ENCODE measurements at regions not wholly inside any gene's neighbourhood (a gene's known extent, or its start where the extent isn't known, plus 50 kb on each side); places are given as distances from the start of the nearest gene placed in this dataset.

- TF ChIP-seq CTCF (IDR thresholded peaks at IDR 0.05; ENCODE audit: poor library complexity) (no peak), EZH2phosphoT487 (IDR thresholded peaks at IDR 0.05; ENCODE audit: low read depth, severe bottlenecking, unreplicated experiment) (no peak)
Measured at GRCh38 chr3:7977245-7978086, 524.2 kb upstream of the LMCD1 start.
